Glutamatergic neuron (in vitro differentiated cells): ENCODE measurements at regions not wholly inside any gene's neighbourhood (a gene's known extent, or its start where the extent isn't known, plus 50 kb on each side); places are given as distances from the start of the nearest gene placed in this dataset.

Source experiments
- DNase-seq: peaks from one replicate; pipeline ENCODE4 v3.0.0; 2022
- H3K27ac Mint-ChIP-seq: one replicate; pipeline ENCODE4 v1.8.0; 2020; ENCODE audit warnings: mild to moderate bottlenecking, mixed read lengths, inconsistent platforms; ENCODE audit not compliant: unreplicated experiment
- H3K27me3 Mint-ChIP-seq: one replicate; pipeline ENCODE4 v1.8.0; 2020; ENCODE audit warnings: mild to moderate bottlenecking, moderate library complexity, mixed read lengths, inconsistent platforms; ENCODE audit not compliant: unreplicated experiment
- H3K36me3 Mint-ChIP-seq: one replicate; pipeline ENCODE4 v1.8.0; 2020; ENCODE audit warnings: mild to moderate bottlenecking, mixed read lengths, inconsistent platforms; ENCODE audit not compliant: unreplicated experiment
- H3K4me1 Mint-ChIP-seq: one replicate; pipeline ENCODE4 v1.8.0; 2020; ENCODE audit warnings: mild to moderate bottlenecking, low read depth, mixed read lengths, inconsistent platforms; ENCODE audit not compliant: unreplicated experiment
- H3K4me3 Mint-ChIP-seq: one replicate; pipeline ENCODE4 v1.8.0; 2020; ENCODE audit warnings: mild to moderate bottlenecking, mixed read lengths, inconsistent platforms; ENCODE audit not compliant: unreplicated experiment
- H3K9me3 Mint-ChIP-seq: one replicate; pipeline ENCODE4 v1.8.0; 2020; ENCODE audit warnings: mild to moderate bottlenecking, moderate library complexity, mixed read lengths, inconsistent platforms; ENCODE audit not compliant: unreplicated experiment
- TF ChIP-seq, protein P1 (sequence below): fragments of 200-600 bp; sonication (generic); IDR thresholded peaks from one replicate; pipeline ENCODE4 v1.5.0; 2021; ENCODE audit not compliant: partially characterized antibody, unreplicated experiment

DNA sequence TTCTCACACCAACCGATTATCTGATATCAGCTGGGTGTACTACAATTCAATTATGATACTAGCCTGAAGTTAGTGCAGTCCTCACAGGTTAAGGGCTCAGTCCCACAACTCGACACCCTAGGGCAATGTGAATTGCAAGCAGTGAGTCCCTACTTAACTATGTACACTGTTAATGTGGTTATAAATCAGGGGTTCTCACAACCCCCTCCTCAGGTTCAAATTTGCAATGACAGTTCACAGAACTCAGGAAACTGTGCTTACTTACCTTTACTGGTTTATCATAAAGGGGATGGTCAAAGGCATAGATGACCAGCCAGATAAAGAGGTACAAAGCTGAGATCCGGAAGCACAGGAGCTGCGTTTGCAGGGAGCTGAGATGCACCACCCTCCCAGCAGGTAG, 1379.1 kb upstream of the CDH2 start:
- Mint-ChIP-seq H3K36me3 (no peaks in the 10 kb centered on the region), H3K4me1 (no peaks in the 10 kb centered on the region), H3K9me3 (peaks cover 1% of the 10 kb centered on the region), H3K27me3 (no peaks in the 10 kb centered on the region), H3K27ac (no peak overlapping the region), H3K4me3 (no peak overlapping the region)
- TF ChIP-seq, protein P1, sequence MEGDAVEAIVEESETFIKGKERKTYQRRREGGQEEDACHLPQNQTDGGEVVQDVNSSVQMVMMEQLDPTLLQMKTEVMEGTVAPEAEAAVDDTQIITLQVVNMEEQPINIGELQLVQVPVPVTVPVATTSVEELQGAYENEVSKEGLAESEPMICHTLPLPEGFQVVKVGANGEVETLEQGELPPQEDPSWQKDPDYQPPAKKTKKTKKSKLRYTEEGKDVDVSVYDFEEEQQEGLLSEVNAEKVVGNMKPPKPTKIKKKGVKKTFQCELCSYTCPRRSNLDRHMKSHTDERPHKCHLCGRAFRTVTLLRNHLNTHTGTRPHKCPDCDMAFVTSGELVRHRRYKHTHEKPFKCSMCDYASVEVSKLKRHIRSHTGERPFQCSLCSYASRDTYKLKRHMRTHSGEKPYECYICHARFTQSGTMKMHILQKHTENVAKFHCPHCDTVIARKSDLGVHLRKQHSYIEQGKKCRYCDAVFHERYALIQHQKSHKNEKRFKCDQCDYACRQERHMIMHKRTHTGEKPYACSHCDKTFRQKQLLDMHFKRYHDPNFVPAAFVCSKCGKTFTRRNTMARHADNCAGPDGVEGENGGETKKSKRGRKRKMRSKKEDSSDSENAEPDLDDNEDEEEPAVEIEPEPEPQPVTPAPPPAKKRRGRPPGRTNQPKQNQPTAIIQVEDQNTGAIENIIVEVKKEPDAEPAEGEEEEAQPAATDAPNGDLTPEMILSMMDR: no peak
- DNase-seq: no peak

DNA sequence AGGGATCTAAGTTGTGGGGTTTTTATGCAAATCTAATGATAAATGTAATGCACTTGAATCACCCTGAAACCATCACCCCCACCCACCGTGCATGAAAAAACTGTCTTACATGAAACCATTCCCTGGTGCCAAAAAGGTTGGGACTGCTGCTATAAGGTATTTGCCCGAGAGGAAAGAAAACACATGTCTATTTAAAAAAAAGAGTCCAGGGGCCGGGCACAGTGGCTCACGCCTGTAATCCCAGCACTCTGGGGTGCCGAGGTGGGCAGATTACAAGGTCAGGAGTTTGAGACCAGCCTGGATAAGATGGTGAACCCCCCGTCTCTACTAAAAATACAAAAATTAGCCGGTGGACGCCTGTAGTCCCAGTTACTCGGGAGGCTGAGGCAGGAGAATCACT, 1372.8 kb upstream of the CDH2 start:
- peaks cover 1% of the 10 kb centered on the region for H3K9me3 Mint-ChIP-seq
- TF ChIP-seq, protein P1: no peak
- no peaks in the 10 kb centered on the region for H3K36me3 Mint-ChIP-seq
- DNase-seq: no peak
- H3K27ac Mint-ChIP-seq: no peak overlapping the region
- no peaks in the 10 kb centered on the region for H3K27me3 Mint-ChIP-seq
- H3K4me3 Mint-ChIP-seq: no peak overlapping the region
- H3K4me1 Mint-ChIP-seq: no peaks in the 10 kb centered on the region

DNA sequence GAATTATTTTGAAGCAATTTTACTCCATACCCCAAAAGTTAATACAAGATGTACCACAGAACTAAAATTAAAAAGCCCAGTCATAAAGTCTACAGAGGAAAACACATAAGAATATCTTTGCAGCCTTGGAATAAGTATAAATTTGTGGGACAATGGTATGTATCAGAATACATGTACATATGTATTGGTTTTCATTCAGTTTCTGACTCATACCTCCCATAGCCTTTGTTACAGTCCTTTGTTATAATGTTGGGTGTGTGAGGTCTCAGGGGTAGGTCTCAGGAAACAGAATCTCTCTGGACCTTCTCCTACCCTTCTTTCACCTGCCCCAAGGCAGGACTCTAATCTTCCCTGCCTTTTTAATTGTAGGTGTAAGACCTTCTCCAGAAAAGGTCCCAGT, 1370.7 kb upstream of the CDH2 start:
- Mint-ChIP-seq H3K9me3 (no peaks in the 10 kb centered on the region), H3K27ac (no peak overlapping the region), H3K27me3 (no peaks in the 10 kb centered on the region), H3K4me3 (no peak overlapping the region), H3K36me3 (no peaks in the 10 kb centered on the region), H3K4me1 (no peaks in the 10 kb centered on the region)
- TF ChIP-seq, protein P1: no peak
- DNase-seq: no peak

DNA sequence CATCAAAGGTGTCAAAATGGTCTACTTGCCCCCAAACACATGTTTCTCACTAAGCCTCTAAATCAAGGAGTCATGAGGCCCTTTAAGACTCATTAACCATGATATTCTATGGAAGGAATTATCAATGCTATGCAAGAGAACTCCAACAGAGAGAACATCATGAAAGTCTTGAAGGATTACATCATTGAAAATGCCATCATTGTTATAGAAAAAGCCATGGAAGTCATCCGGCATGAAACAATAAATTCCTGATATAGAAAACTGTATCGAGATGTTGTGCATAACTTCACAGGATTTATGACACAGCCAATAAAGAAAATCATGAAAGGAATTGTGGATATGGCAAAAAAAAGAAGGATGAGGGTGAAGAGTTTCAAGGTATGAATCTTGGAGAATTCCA, 1363.6 kb upstream of the CDH2 start:
- no peak overlapping the region for H3K27ac Mint-ChIP-seq

DNA sequence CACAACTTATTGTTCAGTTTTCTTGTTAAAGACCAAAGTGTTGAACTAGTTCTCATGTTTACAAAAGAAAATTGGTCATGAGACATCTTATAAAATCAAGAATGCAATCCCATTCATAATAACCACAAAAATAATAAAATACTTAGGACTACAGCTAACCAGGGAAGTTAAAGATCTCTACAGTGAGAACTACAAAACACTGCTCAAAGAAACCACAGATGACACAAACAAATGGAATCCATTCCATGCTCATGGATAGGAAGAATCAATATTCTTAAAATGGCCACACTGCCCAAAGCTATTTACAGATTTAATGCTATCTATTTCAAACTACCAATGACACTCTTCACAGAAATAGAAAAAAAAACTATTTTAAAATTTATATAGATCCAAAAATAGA, 1354.8 kb upstream of the CDH2 start:
- Mint-ChIP-seq H3K27me3 (peaks cover 2% of the 10 kb centered on the region), H3K36me3 (no peaks in the 10 kb centered on the region), H3K4me1 (no peaks in the 10 kb centered on the region), H3K4me3 (no peak overlapping the region), H3K27ac (no peak overlapping the region), H3K9me3 (no peaks in the 10 kb centered on the region)
- TF ChIP-seq, protein P1: no peak
- DNase-seq: no peak

More for the DNA sequence above, 1363.6 kb upstream of the CDH2 start:
- Mint-ChIP-seq H3K36me3 (no peaks in the 10 kb centered on the region), H3K4me1 (no peaks in the 10 kb centered on the region), H3K27me3 (no peaks in the 10 kb centered on the region), H3K9me3 (no peaks in the 10 kb centered on the region), H3K4me3 (no peak overlapping the region)
- TF ChIP-seq, protein P1: no peak
- no peak for DNase-seq
